GM21528 (cell line): ENCODE measurements at regions not wholly inside any gene's neighbourhood (a gene's known extent, or its start where the extent isn't known, plus 50 kb on each side); places are given as distances from the start of the nearest gene placed in this dataset.
A peak's percentile ranks its signal among the peaks of the same experiment; 100 is the strongest.

Experiments used
- ATAC-seq: cut with Tn5 transposase; IDR thresholded peaks from one replicate; pipeline ENCODE4 v1.9.1; 2021; ENCODE audit warnings: mild to moderate bottlenecking, moderate library complexity; ENCODE audit not compliant: unreplicated experiment, low FRiP score

- no peak for ATAC-seq
Observed at GRCh38 chr15:97875513-97876280, 84.8 kb upstream of the ARRDC4 start.

GRCh38 chr15:97876281-97876675 lies 84.2 kb upstream of the ARRDC4 start:
- no peak for ATAC-seq

GRCh38 chr15:97881346-97881965 lies 79.0 kb upstream of the ARRDC4 start:
- no peak for ATAC-seq

GRCh38 chr15:97884513-97885131 lies 75.9 kb upstream of the ARRDC4 start:
- no peak for ATAC-seq

DNA sequence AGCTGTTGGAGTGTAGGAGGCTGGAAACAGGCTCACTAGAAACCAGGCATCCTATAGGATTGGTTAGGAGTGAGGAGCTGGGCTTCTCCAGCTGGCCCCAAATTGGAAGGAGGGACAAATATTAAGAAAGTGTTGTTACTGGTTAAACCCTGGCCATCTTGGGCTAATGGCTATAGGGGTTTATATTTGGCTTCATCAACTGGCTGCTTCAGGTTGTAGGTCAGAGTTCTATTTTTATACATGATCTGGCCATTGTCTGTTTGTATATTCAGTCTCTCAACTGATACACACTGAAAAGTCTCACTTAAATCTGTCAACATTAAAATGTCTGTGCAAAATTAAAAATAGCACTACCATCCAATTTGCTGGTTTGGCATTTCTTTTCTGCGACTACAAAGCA lies 70.2 kb upstream of the ARRDC4 start:
- no peak for ATAC-seq

- ATAC-seq: no peak
Observed at GRCh38 chr15:97892167-97892938, 68.2 kb upstream of the ARRDC4 start.

DNA sequence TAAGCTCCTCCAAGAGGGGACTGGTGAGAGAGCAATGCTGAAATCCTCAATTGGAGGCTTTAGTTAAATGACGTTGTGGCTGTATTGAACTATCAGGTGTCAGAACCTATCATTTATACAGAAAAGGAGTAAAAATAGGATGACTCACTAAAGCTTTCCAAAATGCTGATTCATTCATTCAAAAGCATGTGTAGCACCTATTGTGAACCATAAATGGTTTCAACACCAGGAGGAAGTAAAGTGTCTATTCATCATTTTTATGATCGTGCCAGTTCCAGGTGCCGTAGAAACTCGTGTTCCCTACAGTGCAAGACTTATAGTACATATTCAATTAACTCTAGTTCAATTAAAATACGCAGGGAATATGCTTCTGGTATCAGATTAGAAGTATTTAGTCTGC lies 66.5 kb upstream of the ARRDC4 start:
- no peak for ATAC-seq

- ATAC-seq: no peak
Observed at GRCh38 chr15:97899981-97900380, 60.5 kb upstream of the ARRDC4 start.

GRCh38 chr15:97902140-97902780 lies 58.2 kb upstream of the ARRDC4 start:
- ATAC-seq: no peak

GRCh38 chr15:97903560-97903959 lies 56.9 kb upstream of the ARRDC4 start:
- no peak for ATAC-seq

DNA sequence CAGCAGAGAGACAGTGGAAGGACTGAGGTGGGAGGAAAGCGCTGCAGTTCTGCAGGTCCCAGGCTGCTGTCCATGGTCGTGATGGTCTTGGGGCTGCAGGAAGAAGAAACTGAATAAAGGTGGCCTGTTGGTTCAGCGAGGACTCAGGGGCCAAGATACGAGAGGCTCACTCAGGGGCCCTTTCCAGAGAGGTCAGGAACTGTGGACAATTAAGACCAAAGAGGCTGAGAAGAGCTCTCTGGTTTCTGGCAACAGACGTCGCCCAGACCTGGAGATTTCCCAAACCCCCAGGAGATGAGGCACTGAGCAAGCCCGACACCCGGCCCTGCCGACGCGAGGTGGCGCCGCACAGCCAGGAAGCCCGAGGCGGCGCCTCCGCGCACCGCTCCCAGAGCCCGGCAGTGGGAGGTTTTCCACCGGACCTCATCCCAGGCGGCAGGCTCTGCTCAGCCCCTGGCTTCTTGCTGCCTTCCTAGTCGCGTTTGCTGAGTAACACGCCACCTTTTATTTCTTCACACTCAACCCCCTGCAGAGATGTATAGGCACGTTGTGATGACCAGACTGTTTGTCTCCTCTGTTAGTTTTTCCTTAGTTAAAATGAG lies 56.4 kb upstream of the ARRDC4 start:
- ATAC-seq: no peak

DNA sequence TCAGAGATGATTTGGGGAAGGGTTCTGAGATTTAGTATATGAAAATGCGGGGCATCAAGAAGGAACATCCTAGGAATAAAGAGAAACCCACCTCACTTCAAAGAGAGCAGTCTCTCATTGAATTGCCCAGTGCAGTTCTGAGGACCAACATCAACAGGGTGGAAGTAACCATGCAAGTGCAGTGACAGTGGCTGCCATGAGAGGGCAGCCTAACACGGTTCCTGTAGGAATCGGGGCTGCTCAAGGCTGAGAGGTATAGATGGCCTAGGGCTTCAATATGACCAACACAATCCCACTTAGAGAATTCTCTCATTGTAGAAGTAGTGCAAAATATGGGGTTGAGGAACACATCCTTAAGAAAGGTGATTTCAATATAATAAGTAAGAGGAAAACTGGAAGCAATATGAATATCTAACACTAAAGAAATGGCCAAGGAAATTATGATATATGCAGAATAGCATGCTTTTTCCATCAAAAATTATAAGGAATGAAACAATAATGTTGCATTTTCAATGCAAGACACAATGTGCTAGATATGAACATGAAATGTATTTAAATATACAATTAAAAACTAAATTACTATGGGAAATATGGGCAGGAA lies 51.1 kb upstream of the ARRDC4 start:
- peak; percentile 92 for ATAC-seq
